T47D (cell line): ENCODE measurements at regions not wholly inside any gene's neighbourhood (a gene's known extent, or its start where the extent isn't known, plus 50 kb on each side); places are given as distances from the start of the nearest gene placed in this dataset.

Experiments used
- DNase-seq, 2 experiments: peaks; one replicate each; pipeline versions ENCODE4 v3.0.0 to v3.0.0-alpha.2; 2011 to 2012; ENCODE audit warnings: low read depth in 1 of 2, low spot score in 1 of 2
- JUND ChIP-seq: IDR thresholded peaks from 2 replicates; pipeline ENCODE4 v1.6.1; 2012; ENCODE audit warnings: low read depth
- in situ Hi-C: cut with HindIII; loops from 2 replicates; pipeline ENCODE4 v1.10.0; 2016; ENCODE audit warnings: low sequenced_read_pairs, low pct_unique_long_range_greater_than_20kb

- DNase-seq, result no peak
- no peak for TF ChIP-seq JUND
- in situ Hi-C loops, result no loop called here
Observed at GRCh38 chr10:129074939-129075338, 392.1 kb upstream of the MGMT start.

- no peak for DNase-seq
- TF ChIP-seq JUND, result no peak
- in situ Hi-C loops, result no loop called here
Observed at GRCh38 chr10:129075508-129075907, 391.5 kb upstream of the MGMT start.

- no peak for TF ChIP-seq JUND
- no peak for DNase-seq
- in situ Hi-C loops, result no loop called here
Observed at GRCh38 chr10:129075927-129076326, 391.1 kb upstream of the MGMT start.

GRCh38 chr10:129078346-129078745, 388.7 kb upstream of the MGMT start:
- in situ Hi-C loops, result no loop called here
- no peak for DNase-seq
- TF ChIP-seq JUND, result no peak

GRCh38 chr10:129078746-129079145, 388.3 kb upstream of the MGMT start:
- no peak for DNase-seq
- in situ Hi-C loops, result no loop called here

GRCh38 chr10:129079705-129080104, 387.3 kb upstream of the MGMT start:
- no peak for TF ChIP-seq JUND
- in situ Hi-C loops, result no loop called here
- DNase-seq, result no peak

More at GRCh38 chr10:129078746-129079145, 388.3 kb upstream of the MGMT start:
- TF ChIP-seq JUND, result no peak

GRCh38 chr10:129085811-129086210, 381.2 kb upstream of the MGMT start:
- DNase-seq, result no peak
- TF ChIP-seq JUND, result no peak
- in situ Hi-C loops, result no loop called here

GRCh38 chr10:129089341-129089740, 377.7 kb upstream of the MGMT start:
- TF ChIP-seq JUND, result no peak
- in situ Hi-C loops, result no loop called here
- DNase-seq, result no peak

GRCh38 chr10:129090165-129090564, 376.9 kb upstream of the MGMT start:
- in situ Hi-C loops, result no loop called here
- no peak for TF ChIP-seq JUND
- DNase-seq, result no peak

GRCh38 chr10:129090618-129091366, 376.2 kb upstream of the MGMT start:
- in situ Hi-C loops, result no loop called here
- TF ChIP-seq JUND, result no peak
- DNase-seq, result no peak

GRCh38 chr10:129093641-129094040, 373.4 kb upstream of the MGMT start:
- DNase-seq, result no peak
- in situ Hi-C loops, result no loop called here
- TF ChIP-seq JUND, result no peak

- DNase-seq, result no peak
- in situ Hi-C loops, result no loop called here
- TF ChIP-seq JUND, result no peak
Observed at GRCh38 chr10:129094233-129094632, 372.8 kb upstream of the MGMT start.

- in situ Hi-C loops, result no loop called here
- DNase-seq, result no peak
- no peak for TF ChIP-seq JUND
Observed at GRCh38 chr10:129094861-129095260, 372.2 kb upstream of the MGMT start.

- no peak for TF ChIP-seq JUND
- no peak for DNase-seq
- in situ Hi-C loops, result no loop called here
Observed at GRCh38 chr10:129095680-129096064, 371.4 kb upstream of the MGMT start.
